ENCODE measurements at regions not wholly inside any gene's neighbourhood (a gene's known extent, or its start where the extent isn't known, plus 50 kb on each side); places are given as distances from the start of the nearest gene placed in this dataset.

DNA sequence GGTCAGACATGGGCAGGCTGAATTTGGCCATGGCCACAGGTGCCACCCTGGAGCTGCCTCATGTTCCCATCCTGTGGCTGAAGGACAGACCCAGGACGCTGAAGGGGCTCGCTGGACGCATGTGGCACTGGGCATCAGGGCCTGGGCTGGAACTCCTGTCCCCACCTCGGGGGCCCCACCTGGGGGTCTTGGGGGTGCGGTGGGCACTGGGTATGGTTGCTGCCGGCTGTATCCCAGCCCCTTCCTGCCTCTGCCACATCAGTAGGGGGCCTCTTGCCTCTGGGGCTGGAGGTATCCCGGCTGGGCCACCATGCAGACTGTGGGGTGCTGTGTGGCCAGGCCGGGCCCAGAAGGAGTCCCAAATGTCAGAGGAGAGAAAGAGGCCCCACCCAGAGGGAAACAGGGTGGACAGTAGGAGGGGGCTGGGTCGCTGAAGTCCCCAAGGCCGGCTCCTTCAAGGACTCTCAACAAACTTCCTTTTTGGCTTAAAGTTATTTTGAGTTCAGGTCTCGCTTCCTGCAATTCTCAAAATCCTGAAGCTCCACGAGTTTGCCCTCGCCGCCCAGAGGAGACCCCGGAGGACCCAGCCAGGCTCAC, 78.7 kb downstream of the SIK1 start:
- DNase-seq: no peak

DNA sequence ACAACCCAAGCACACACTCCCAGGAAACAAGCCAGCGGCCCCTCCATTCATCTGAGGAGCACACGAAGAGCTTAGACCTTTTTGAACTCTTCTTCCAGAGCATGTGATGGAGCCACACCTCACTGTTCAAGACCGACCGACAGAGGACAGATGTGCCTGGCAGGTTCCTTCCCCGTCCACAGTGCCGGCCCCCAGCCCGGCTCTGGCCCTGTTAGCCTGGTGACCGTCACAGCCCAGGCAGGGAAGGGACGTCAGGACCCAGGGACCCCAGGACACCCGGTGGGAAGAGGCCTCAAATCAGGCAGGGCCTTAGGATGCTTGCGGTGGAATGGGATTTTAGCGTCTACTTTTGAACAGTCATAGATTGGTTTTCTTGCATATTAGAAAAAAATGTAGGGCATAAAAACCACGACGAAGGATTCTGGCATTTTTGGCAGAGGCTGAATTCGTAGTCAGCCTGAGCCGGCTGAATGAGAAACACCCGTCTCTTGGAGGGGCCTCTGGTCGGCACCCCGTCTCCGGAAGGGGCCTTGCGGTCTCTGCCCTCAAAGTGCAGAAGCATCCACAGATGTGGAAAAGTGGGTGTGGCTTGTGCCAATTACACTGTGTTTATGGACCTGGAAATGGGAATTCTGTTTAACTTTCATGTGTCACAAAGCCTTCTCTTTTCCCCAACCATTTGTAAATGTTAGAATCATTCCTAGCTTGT, 79.3 kb downstream of the SIK1 start:
- no peak for DNase-seq

DNA sequence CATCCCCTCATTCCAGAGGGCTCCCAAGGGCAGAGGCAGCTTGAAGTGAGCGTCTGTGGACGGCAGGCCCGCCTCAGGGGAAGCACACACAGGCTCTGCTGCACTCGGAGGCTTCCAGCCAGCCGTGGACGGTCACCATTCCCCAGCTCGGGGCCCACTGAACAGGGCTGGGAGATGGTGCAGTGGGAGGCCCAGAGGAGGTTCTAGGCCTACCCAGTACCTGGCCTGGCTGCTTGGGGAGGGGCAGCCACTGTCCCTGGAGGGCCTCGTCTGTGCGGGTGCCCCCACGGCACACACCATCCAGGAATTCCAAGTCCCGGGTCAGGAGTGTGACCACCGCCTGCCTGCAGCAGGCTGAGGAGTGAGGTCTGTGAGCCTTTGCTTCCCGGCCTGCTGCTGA, 80.4 kb downstream of the SIK1 start:
- DNase-seq: no peak

DNA sequence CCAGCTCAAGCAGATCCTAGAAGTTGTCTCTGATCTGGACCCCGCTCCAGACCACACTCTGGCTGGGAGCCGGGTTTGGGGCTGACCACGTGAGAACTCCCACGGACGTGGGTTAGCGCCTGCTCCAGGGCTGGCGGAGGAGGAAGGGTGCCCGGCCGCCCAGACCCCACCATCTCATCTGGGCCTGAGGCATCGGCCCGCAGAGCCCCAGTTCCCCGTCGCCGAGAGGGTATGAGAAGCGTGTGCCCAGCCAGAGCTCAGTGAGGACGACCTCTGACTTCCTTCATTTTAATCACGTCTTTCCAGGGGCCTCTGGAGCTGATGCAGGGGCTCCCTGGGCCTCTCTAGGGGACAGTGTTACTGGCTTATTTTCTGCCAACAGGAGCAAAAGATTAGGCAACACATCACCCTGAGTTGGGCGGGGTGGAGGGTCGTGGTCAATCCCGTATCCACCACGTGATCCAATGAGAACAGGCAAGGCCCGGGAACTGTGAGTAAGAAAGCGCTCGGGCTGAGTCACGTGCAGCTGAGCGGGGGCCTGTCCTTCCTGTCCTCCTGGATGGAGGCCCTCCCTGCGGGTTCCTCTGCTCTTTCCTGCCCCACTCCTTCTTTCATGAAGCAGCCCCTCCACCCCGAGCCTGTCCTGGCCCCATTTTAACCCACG, 81.1 kb downstream of the SIK1 start:
- peak; percentile 84 for DNase-seq

DNA sequence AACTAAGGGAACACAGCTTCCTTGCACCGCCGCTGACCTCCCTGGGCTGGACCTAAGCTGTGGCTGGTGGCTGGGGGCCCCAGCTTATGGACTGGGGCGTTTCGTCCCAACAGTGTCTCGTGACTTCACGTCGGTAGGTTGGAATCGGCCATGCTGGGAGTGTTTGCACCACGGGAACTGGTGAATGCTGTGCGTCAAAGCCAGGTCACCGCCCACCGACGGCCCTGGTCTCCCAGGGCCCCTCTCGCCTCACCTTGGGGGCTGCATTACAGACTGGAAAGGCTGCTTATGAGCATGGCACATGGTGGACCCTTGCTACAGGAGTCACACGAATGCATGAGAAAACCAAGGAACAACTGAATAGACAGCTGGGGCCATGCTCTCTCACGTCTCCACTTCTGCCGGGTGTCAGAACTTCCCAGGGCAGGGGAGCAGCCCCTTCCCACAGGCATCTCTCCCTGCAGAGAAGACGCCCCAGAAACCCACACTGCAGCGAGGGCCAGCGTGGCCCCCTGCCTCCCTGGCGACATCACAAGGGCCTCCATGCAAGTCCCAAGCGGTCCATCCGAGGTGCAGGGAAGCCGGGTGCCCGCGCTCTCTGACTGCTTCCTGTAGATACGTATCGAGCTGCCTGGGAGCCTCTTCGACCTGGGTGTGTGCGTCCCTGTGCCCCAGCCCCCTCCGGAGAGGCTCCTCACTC, 81.7 kb downstream of the SIK1 start:
- no peak for DNase-seq

DNA sequence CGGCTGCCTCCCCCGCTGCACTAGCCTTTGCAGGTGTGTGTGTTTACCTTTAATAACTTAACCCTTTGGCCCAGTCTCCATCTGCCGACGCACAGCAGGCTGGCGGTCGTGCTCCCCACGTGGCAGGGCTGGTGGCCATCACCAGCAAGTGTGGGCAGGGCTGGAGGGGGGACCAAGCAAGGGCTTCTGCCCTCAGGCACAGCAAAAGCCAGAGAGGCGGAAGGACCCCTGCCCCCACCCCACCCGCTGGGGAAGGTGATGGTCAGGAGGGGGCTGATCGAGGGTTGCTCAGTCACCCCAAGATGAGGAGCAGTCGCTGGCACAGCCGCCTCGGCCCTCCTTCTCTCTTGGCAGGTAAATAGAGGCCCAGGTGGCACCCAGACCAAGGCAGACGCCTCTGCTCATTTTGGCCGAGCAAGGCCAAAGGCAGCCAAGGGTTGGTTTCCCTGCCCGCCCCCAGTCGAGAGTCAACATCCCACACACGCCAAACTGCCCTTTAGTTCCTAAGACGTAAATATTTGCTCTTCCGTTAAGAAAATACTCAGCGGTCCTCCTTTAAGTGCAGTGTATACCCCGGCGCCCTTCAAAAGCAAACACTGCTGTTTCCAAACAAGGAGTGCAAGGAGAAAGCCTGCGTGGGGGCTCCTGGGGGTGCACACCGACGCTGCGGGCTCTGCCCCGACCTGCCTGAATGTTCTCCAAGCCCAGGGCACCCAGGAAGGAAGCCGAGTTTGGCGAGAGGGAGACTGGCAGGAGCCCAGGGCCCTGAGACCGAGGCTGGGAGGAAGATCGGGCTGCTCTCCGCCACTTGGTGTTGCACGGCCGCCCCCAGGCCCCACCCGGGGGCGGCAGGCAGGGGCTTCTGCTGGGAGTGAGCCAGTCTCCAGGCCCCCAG, 82.7 kb downstream of the SIK1 start:
- no peak for DNase-seq

DNA sequence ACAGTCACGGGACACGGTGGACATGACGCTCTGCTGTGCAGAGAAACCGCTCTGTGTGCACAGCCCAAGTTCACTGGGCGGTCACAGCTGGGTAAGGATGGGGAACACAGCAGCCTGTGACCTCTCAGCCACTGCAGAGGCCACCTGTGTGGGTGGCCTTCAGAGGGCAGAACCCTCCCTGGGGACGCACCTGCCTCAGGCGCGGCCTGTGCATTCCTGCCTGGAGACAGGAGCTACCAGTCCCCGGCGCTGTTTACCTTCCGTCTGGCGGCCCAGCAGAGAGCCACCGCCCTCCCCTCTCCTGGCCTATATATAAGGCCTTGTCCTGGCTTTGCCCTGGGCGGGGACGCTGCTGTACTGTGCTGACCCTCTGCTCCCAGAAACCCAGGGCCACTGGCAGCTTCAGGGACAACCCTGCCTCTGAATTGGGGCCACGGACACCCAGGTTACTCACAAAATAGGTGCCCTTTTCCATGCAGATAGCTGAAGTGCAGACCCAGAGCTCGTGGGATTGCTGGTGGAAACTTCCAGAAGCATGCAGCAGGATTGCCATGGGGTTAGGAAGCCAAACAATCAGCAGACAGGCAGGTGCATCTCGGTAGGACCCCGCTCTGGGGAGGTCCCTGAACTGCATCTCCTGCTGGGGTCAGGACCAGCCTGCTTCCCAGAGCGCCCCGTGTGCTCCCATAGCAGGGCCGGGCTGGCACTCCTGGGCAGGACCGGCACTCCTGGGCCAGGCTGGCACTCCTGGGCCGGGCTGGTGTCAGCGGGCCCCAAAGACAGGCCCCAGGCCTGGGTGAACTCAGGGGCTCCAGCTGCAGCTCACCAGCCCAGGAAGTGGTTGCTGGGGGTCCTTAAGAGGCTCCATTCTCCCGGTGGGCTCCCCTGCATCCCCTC, 83.6 kb downstream of the SIK1 start:
- no peak for DNase-seq

DNA sequence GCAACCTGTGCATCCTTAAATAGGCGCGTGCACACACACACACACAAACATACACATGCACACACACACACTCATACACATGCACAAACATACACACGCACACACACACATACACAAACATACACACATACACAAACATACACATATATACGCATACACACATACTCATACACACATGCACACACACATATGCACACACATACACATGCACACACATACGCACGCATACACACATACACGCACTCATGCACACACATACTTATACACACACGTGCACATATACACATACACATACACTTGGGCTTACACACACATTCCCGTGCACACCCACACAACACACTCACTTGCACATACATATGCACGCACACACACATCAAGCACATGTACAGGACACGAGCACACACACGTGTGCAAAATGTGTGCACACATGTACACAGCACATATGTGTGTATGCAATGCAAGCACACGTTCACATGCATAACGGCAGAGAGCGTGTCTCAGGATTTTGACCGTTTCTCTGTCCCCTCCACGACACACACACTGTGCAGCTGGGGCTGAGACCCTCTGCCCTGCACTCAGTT, 84.5 kb downstream of the SIK1 start:
- DNase-seq: no peak

DNA sequence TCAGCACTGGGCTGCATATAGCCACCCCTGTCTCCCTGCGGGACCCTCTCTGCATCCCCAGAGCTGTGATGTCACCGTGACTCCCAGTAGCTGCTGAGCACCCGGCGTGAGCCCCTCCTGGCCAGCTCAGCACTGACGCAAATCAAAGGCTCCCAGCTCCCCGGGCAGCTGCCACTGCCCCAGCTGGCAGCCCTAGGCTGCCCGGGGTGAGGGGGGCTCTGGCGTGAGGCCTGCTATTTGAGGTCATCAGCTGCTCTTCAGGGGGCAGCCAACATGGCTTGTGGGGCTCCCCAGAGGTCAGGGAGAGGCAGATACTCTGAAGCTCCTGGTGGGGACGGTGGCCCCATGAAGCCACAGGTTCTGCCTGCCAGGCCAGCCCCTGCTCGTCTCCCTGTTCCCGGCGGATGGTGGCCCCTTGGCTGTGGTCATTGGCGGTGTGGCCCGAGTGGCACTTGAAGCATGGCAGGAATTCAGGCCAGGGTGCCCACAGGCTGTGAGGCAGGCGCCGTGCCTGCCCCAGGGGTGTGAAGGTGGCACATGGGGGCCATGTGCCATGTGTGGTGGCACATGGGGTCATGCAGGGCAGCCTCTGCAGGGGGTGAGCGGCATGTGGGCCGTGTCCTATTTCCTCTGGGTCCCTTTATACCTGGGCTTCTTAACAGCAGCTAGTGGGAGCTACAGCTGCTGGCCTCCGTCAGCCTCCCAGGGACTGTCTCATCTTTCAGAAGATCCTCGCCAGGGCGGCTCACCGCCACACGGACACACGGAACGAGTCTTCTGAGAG, 85.4 kb downstream of the SIK1 start:
- DNase-seq: no peak

DNA sequence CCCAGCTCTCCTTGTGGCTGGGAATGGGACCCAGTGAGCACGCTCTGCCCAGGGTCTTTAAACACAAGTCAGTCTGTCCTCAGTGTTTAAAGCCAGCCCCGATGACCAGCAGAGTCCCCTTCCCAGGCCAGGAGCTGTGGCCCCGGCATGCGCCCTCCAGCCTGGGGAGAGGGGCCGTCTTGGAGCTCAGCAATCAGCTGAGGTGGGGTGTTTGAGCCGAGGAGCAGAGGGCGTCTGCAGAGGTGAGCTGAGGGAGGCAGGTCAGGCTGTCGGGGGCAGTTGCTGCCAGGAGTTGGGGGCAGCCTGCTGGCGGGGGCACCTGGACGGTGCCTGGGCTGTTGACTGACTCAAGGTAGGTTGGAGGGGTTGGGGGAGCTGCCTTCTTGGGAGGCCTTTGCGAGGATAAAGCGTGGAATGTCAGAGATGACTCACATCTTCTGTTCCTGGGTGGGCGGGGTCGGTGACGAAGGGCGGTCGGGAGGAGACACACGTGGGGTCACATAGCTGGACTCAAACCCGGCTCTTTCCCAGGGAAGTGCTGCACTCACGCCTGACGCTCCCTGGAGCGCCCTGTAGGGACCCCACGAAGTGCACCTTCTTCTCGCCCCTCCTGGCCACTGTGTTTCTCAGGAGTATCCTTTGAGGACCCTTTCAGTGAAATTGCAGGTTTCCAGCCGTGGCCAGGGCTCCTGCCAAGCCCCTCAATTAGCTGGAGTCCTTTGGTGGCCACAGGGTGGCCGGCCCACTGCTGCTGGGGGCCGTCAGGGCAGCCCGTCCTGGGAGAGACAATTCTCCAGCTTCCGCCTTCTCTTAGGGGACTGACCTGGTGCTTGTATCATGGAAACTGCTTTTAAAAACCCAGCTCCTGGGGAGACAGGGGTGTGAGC, 86.2 kb downstream of the SIK1 start:
- DNase-seq: no peak

DNA sequence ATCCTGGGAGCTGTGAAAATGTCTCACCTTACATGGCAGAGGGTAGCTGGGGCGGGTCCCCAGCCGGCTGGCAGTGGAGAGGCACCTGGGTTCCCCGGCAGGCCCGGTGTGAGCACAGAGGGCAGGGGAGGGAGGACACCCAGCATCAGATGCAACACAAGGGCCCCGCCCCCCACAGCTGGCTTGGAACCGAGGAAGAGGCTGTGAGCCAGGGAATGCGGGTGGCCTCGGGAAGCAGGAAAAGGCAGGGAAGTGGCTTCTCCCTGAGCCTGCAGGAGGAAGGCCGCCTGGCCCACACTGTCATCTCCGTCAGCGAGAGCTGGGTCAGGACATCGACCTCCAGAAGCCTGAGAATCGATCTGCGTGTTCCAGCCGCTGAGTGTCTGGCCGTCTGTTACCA, 87.3 kb downstream of the SIK1 start:
- DNase-seq: no peak

DNA sequence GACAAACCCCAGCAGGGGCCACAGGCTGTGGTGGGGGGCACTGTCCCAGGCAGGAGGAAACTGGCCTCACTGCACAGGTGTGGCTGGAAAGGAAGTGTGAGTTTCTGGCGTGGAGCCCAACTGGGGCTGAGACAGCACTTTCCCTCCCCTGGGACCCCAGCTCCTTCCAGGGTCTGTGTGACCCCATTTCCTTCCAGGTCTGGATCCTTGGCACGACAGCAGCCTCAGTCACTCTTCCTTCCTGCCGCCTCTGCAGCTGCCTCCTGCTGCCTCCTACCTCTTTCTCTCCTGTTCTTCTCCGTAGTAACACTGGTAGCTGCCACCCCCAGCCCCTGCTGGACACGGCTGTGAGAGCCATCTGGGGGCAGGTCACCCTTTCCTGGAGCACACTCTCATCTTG, 88.0 kb downstream of the SIK1 start:
- no peak for DNase-seq

DNA sequence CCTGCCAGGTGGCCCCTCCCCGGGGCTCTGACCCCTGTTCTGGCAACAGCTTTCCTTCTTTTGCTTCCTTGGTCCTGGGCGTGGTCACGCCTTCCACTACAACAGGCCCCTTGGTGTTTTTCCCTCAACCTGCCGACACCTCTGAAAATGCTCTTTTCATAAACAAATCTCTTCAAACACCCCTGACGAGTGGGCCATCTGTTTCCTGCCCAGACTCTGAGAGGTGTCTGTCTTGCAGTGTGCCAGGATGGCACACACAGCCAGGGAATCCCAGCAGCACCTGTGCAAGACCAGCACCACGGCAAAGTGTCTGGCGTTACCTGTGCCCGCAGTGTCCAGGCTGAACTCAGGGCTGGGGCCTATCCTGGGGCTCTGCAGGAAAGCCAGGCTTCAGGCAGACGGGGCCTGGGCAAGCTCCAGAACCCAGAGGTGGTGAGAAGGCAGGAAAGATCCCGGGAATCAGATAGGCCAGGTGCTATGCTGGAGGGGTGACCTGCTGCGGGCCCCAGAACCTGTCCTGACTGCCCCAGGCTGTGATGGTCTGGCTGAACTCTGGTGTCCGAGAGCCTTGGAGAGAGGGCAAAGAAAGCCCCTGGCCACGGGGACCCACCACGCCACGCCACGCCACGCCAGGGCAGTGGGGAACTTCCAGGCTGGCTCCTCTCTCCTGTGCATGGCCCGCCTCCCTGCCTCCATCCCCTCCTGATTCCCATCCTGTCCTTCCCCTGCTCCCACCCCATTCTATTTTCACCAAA, 88.9 kb downstream of the SIK1 start:
- DNase-seq: no peak

DNA sequence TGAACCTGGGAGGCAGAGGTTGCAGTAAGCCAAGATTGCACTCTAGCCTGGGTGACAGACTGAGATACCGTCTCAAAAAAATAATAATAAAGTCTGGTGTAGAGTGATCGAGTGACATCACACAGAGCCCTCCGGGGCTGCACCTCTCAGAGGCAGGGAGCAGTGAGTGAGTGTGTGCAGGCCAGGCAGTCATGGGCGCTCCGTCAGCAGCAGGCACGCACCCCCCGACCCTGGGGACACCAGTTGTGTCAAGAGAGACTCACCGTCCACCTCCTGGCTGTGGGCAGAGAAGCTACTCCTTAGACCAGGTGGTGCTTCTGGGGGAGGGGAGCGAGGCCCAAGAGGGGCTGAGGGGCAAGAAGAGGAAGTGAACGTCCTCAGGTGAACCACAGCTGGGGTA, 91.8 kb downstream of the SIK1 start:
- DNase-seq: no peak

DNA sequence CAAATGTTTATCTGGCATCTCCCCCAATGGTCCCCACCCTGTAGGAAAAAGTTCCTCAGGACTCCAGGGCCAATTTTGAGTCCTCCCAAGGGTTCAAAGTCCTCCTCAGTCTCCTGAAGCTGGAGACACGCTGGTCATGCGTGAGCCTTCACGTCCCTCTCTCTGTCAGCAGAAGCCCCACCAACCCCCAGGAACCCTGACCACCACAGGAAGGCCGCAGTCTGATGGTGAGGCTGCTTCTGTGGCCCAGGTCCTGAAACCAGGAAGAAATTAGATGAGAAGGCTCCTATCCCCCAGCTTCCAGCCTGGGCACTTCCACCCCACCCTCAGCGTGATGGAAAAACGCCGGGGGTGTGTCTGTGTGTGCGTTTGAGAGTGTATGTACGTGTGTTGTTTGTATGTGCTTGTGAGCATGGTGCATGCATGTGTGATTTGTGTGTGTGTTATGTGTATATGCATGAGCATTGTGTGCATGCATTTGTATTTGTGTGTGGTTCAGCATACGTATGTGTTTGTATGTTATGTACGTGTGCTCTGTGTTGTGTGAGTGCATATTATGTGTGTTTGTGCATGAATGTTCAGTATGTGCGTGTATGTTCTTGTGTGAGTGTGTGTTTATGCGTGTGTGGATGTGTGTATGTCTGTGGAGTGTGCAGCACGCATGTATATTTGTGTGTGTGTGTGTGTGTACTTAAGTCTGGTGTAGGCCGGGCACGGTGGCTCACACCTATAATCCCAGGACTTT, 92.5 kb downstream of the SIK1 start:
- DNase-seq: no peak

DNA sequence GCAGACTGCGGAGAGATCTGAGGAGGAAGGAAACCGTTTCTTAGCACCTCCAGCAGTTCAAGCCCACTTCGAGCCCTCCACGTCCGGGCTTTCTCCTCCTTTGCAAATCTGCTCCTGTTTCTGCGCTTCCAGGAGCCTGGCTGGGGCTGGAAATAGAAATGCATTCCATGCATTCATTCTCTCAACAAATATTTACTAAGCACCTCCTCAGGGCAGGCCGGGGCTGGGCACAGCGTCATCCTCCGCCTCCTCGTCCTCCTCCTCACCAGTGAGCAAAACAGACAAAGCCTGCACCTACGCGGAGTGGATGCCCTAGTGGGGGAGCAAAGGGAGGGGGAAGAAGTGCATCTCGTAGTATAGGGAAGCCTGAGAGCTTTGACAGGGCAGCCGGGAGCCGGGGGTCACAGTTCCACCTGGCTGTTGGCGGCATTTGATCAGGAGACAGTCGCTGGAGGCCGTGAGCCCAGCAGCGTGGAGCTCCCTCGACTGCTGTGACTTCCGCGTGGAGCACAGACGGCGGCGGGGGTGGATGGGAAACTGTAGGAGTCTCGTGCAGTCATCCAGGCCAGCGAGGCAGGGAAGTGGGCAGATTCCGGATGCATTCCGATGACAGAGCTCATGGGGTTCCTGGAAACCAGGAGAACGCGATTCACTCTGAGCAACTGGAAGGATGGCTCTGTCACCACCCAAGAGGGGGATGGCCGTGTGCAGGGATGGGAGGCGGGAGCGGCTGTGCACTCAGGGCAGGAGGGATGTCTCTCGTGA, 93.5 kb downstream of the SIK1 start:
- no peak for DNase-seq

DNA sequence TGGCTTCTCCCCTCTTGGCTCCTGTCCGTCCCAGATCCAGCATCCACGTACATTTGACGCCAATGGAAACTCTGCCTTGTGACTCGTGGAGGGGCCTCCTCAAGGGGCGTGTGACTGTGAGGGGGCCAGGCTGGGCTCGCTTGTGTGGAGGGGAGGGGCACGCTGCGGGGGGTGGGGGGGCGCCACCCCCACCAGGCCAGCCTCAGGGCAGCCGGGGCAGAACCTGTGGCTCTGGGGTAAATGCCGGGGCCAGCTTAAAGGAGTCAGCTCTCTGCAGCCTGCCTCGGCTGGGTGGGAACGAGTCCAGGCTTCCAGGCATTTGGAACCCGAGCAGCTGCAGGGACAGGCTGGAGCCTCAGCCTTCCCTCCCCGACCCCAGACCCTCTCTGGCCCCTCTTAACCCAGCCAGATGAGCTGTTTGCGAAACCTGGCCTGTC, 94.1 kb downstream of the SIK1 start:
- DNase-seq: no peak

Measured in SIG-M5 (cell line).